Liver (tissue), 3 donors: ENCODE measurements at regions not wholly inside any gene's neighbourhood (a gene's known extent, or its start where the extent isn't known, plus 50 kb on each side); places are given as distances from the start of the nearest gene placed in this dataset.

Experiments
- ATF3 ChIP-seq: IDR thresholded peaks from 2 replicates; pipeline ENCODE4 v1.6.1; 2016; ENCODE audit warnings: antibody characterized with exemption
- CTCF ChIP-seq: fragments of 150-350 bp; IDR thresholded peaks from 2 replicates; pipeline ENCODE4 v1.5.1; 2017; ENCODE audit warnings: improper control_type of control experiment, low read depth, low read length; ENCODE audit not compliant: missing input control
- EGR1 ChIP-seq, 2 donors: IDR thresholded peaks; 2 replicates each; pipeline ENCODE4 v1.6.1; 2016 to 2018; ENCODE audit warnings: antibody characterized with exemption in 2 of 2, low read depth in 2 of 2
- FOXA1 ChIP-seq: IDR thresholded peaks from 2 replicates; pipeline ENCODE4 v1.6.1; 2016; ENCODE audit warnings: antibody characterized with exemption
- GABPA ChIP-seq, 2 donors: IDR thresholded peaks in 1 of 2; conservative IDR thresholded peaks in 1 of 2; 2 replicates each; pipeline ENCODE4 v1.6.1; 2016; ENCODE audit warnings: antibody characterized with exemption in 2 of 2, mild to moderate bottlenecking in 1 of 2, moderate library complexity in 1 of 2
- HNF4A ChIP-seq, 2 donors: conservative IDR thresholded peaks; 2 replicates each; pipeline ENCODE4 v1.6.1; 2016; ENCODE audit warnings: antibody characterized with exemption in 2 of 2, mild to moderate bottlenecking in 2 of 2
- JUND ChIP-seq, 2 donors: IDR thresholded peaks; 2 replicates each; pipeline ENCODE4 v1.6.1; 2016; ENCODE audit warnings: antibody characterized with exemption in 2 of 2
- MAX ChIP-seq: IDR thresholded peaks from 2 replicates; pipeline ENCODE4 v1.6.1; 2016; ENCODE audit warnings: antibody characterized with exemption
- RAD21 ChIP-seq, 2 donors: IDR thresholded peaks; 2 replicates each; pipeline ENCODE4 v1.6.1; 2016; ENCODE audit warnings: antibody characterized with exemption in 2 of 2, mild to moderate bottlenecking in 2 of 2
- REST ChIP-seq: IDR thresholded peaks from 2 replicates; pipeline ENCODE4 v1.6.1; 2016; ENCODE audit warnings: antibody characterized with exemption, mild to moderate bottlenecking
- RXRA ChIP-seq, 2 donors: IDR thresholded peaks; 2 replicates each; pipeline ENCODE4 v1.6.1; 2017 to 2018; ENCODE audit warnings: antibody characterized with exemption in 2 of 2, mild to moderate bottlenecking in 1 of 2
- SP1 ChIP-seq: IDR thresholded peaks from 2 replicates; pipeline ENCODE4 v1.6.1; 2018; ENCODE audit warnings: antibody characterized with exemption, mild to moderate bottlenecking
- YY1 ChIP-seq: IDR thresholded peaks from 2 replicates; pipeline ENCODE4 v1.6.1; 2016; ENCODE audit warnings: antibody characterized with exemption, mild to moderate bottlenecking
- ZBTB33 ChIP-seq: IDR thresholded peaks from 2 replicates; pipeline ENCODE4 v1.6.1; 2016; ENCODE audit warnings: antibody characterized with exemption
- donor health status: healthy.
- donor health status: healthy.

GRCh38 chr20:56924292-56925081, 295.4 kb downstream of the TFAP2C start:
- TF ChIP-seq CTCF (no peak), MAX (no peak), ATF3 (no peak), EGR1 (IDR thresholded peaks at IDR 0.05; ENCODE audit: low read depth in 2 of 2) (no peak), YY1 (no peak), FOXA1 (no peak), HNF4A (conservative IDR thresholded peaks at IDR 0.05) (no peak), JUND (IDR thresholded peaks at IDR 0.05) (no peak), REST (no peak), RXRA (IDR thresholded peaks at IDR 0.05) (no peak), RAD21 (IDR thresholded peaks at IDR 0.05) (no peak), SP1 (no peak), ZBTB33 (no peak), GABPA (IDR thresholded peaks at IDR 0.05 in 1 of 2, conservative IDR thresholded peaks at IDR 0.05 in 1 of 2) (no peak)
